H9 (cell line): ENCODE measurements at regions not wholly inside any gene's neighbourhood (a gene's known extent, or its start where the extent isn't known, plus 50 kb on each side); places are given as distances from the start of the nearest gene placed in this dataset.
A peak's percentile ranks its signal among the peaks of the same experiment; 100 is the strongest.

ENCODE experiments used
- DNase-seq: peaks from one replicate; pipeline ENCODE4 v3.0.0-alpha.2; 2017
- H2AFZ ChIP-seq: one replicate; pipeline ENCODE4 v1.6.1; 2013; ENCODE audit warnings: mild to moderate bottlenecking, low read length, control low read depth, moderate library complexity
- H2AK5ac ChIP-seq: 2 replicates; pipeline ENCODE4 v1.6.1; 2013; ENCODE audit warnings: low read length, control low read depth, mixed read lengths; ENCODE audit not compliant: insufficient read length
- H2BK120ac ChIP-seq: one replicate; pipeline ENCODE4 v1.6.1; 2013; ENCODE audit warnings: low read depth, mild to moderate bottlenecking, low read length, control low read depth, inconsistent platforms; ENCODE audit not compliant: poor library complexity, severe bottlenecking
- H2BK12ac ChIP-seq: 2 replicates; pipeline ENCODE4 v1.6.1; 2013; ENCODE audit warnings: low read length, control low read depth, mixed read lengths, low read depth; ENCODE audit not compliant: insufficient read length
- H2BK15ac ChIP-seq: 2 replicates; pipeline ENCODE4 v1.6.1; 2013; ENCODE audit warnings: low read depth, low read length, control low read depth
- H2BK20ac ChIP-seq: one replicate; pipeline ENCODE4 v1.6.1; 2013; ENCODE audit warnings: low read depth, mild to moderate bottlenecking, low read length, control low read depth, inconsistent platforms; ENCODE audit not compliant: poor library complexity, severe bottlenecking
- H2BK5ac ChIP-seq: 2 replicates; pipeline ENCODE4 v1.6.1; 2013; ENCODE audit warnings: low read length, control low read depth, mixed read lengths; ENCODE audit not compliant: insufficient read length
- H3K14ac ChIP-seq: 2 replicates; pipeline ENCODE4 v1.6.1; 2013; ENCODE audit warnings: low read length, control low read depth; ENCODE audit not compliant: insufficient read depth
- H3K18ac ChIP-seq: 2 replicates; pipeline ENCODE4 v1.6.1; 2013; ENCODE audit warnings: low read depth, mild to moderate bottlenecking, mixed read lengths, low read length, control low read depth; ENCODE audit not compliant: insufficient read length
- H3K23ac ChIP-seq: 2 replicates; pipeline ENCODE4 v1.6.1; 2013; ENCODE audit warnings: low read length, control low read depth, mixed read lengths, low read depth; ENCODE audit not compliant: insufficient read length
- H3K23me2 ChIP-seq: 2 replicates; pipeline ENCODE4 v1.6.1; 2013; ENCODE audit warnings: low read depth, mild to moderate bottlenecking, mixed read lengths, low read length, control low read depth; ENCODE audit not compliant: insufficient read length, poor library complexity, severe bottlenecking
- H3K27ac ChIP-seq: 2 replicates; pipeline ENCODE4 v1.5.1; 2013; ENCODE audit warnings: low read length, control low read depth, mixed read lengths, low read depth; ENCODE audit not compliant: insufficient read length
- H3K27me3 ChIP-seq: 2 replicates; pipeline ENCODE4 v1.6.1; 2013; ENCODE audit warnings: low read length, control low read depth, inconsistent platforms; ENCODE audit not compliant: insufficient read depth
- H3K4ac ChIP-seq: 2 replicates; pipeline ENCODE4 v1.6.1; 2013; ENCODE audit warnings: low read depth, mild to moderate bottlenecking, control low read depth, inconsistent platforms, low read length, moderate library complexity
- H3K4me1 ChIP-seq: 2 replicates; pipeline ENCODE4 v1.6.1; 2013; ENCODE audit warnings: low read length, control low read depth, inconsistent platforms; ENCODE audit not compliant: insufficient read depth
- H3K4me2 ChIP-seq: 2 replicates; pipeline ENCODE4 v1.6.1; 2013; ENCODE audit warnings: low read length, control low read depth, mixed read lengths; ENCODE audit not compliant: insufficient read length, insufficient read depth
- H3K56ac ChIP-seq: 2 replicates; pipeline ENCODE4 v1.6.1; 2013; ENCODE audit warnings: low read depth, mild to moderate bottlenecking, mixed read lengths, low read length, control low read depth; ENCODE audit not compliant: insufficient read length
- H3K79me1 ChIP-seq: 2 replicates; pipeline ENCODE4 v1.6.1; 2013; ENCODE audit warnings: low read depth, mild to moderate bottlenecking, moderate library complexity, low read length, control low read depth, inconsistent platforms; ENCODE audit not compliant: insufficient read depth, poor library complexity, severe bottlenecking
- H3K79me2 ChIP-seq: 2 replicates; pipeline ENCODE4 v1.6.1; 2013; ENCODE audit warnings: low read length, control low read depth, inconsistent platforms; ENCODE audit not compliant: insufficient read depth
- H3K9ac ChIP-seq: 2 replicates; pipeline ENCODE4 v1.6.1; 2013; ENCODE audit warnings: low read length, control low read depth, mixed read lengths; ENCODE audit not compliant: insufficient read length; ENCODE audit errors: extremely low read depth
- H3K9me3 ChIP-seq: one replicate; pipeline ENCODE4 v1.6.1; 2013; ENCODE audit warnings: low read depth, low read length, inconsistent platforms; ENCODE audit not compliant: control insufficient read depth
- H3T11ph ChIP-seq: one replicate; pipeline ENCODE4 v1.6.1; 2013; ENCODE audit warnings: mild to moderate bottlenecking, low read length, control low read depth, inconsistent platforms
- H4K20me1 ChIP-seq: one replicate; pipeline ENCODE4 v1.6.1; 2013; ENCODE audit not compliant: control insufficient read depth, insufficient read length, insufficient read depth
- H4K5ac ChIP-seq: 2 replicates; pipeline ENCODE4 v1.6.1; 2013; ENCODE audit warnings: low read depth, mild to moderate bottlenecking, mixed read lengths, low read length, control low read depth; ENCODE audit not compliant: insufficient read length
- H4K8ac ChIP-seq: replicated peaks from 2 replicates; pipeline ENCODE4 v1.6.1; 2013; ENCODE audit warnings: low read length, control low read depth, mixed read lengths, low read depth; ENCODE audit not compliant: insufficient read length
- H4K91ac ChIP-seq: 2 replicates; pipeline ENCODE4 v1.6.1; 2013; ENCODE audit warnings: low read depth, mild to moderate bottlenecking, moderate library complexity, mixed read lengths, low read length, control low read depth; ENCODE audit not compliant: insufficient read length
- H3K27ac Mint-ChIP-seq, 3 experiments: 2 replicates in 2 of 3; 3 replicates in 1 of 3; pipeline ENCODE4 v1.8.0; 2020 to 2021; ENCODE audit warnings: mixed read lengths in 3 of 3, mild to moderate bottlenecking in 1 of 3, moderate library complexity in 1 of 3
- H3K27me3 Mint-ChIP-seq: 2 replicates; pipeline ENCODE4 v1.8.0; 2021; ENCODE audit warnings: low read depth, mild to moderate bottlenecking, moderate library complexity, mixed read lengths
- H3K36me3 Mint-ChIP-seq, 3 experiments: 2 replicates in 2 of 3; 3 replicates in 1 of 3; pipeline ENCODE4 v1.8.0; 2020 to 2021; ENCODE audit warnings: low read depth in 3 of 3, mixed read lengths in 3 of 3; ENCODE audit not compliant: insufficient read depth in 1 of 3
- H3K4me1 Mint-ChIP-seq, 2 experiments: 2 replicates each; pipeline ENCODE4 v1.8.0; 2020; ENCODE audit warnings: mixed read lengths in 2 of 2
- H3K4me3 Mint-ChIP-seq, 2 experiments: 2 replicates in 1 of 2; 3 replicates in 1 of 2; pipeline ENCODE4 v1.8.0; 2020 to 2021; ENCODE audit warnings: mild to moderate bottlenecking in 2 of 2, mixed read lengths in 2 of 2, moderate library complexity in 1 of 2
- H3K9me3 Mint-ChIP-seq, 2 experiments: 2 replicates in 1 of 2; 3 replicates in 1 of 2; pipeline ENCODE4 v1.8.0; 2020; ENCODE audit warnings: mild to moderate bottlenecking in 2 of 2, mixed read lengths in 2 of 2, moderate library complexity in 1 of 2
- WGBS: extraction: QIAGEN DNeasy Blood & Tissue Kit; methylation state at CpG from one replicate; pipeline ENCODE4 v1.1.7; 2013; ENCODE audit warnings: missing lambda C conversion rate, low lambda C conversion rate, mixed read lengths; ENCODE audit not compliant: insufficient read length; ENCODE audit errors: extremely low coverage; 5-methylcytosine and 5-hydroxymethylcytosine counted together
- TF ChIP-seq, protein P1 (sequence below): fragments of 200-600 bp; sonication (generic); conservative IDR thresholded peaks from 3 replicates; pipeline ENCODE4 v1.8.0; 2021; ENCODE audit warnings: antibody characterized with exemption, mild to moderate bottlenecking

DNA sequence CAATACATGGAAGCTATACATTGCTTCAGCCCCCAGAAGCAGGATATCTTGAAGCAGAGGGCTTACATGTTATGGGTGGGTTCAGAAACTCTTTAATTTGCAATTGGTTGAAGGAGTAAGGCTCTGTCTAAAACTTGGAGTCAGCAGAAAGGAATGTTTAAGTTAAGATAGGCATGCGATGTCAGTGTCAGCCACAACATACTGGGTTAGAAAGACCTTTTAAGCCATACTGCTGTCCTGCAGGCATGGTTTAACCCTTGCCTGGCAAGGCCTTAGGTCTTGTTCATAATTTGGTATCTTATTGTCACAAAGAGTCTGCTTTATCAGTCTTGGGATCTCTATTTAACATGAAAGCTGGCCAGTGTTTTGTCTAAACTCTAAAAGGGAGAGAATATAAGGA lies 1619.6 kb upstream of the WWC1 start:
- no peaks in the 10 kb centered on the region for H3K79me2 ChIP-seq
- H3K4me2 ChIP-seq, result no peak overlapping the region
- H3K27me3 Mint-ChIP-seq, result no peaks in the 10 kb centered on the region
- no peaks in the 10 kb centered on the region for H3K9me3 ChIP-seq
- peaks cover 0 to 9% (median 0%) of the 10 kb centered on the region in 3 experiments; a peak in 4 of 7 replicates for H3K36me3 Mint-ChIP-seq
- WGBS, result no CpG with 5 or more reads among the region's 1 CpG
- H2BK5ac ChIP-seq, result no peak overlapping the region
- no peak overlapping the region for H3K14ac ChIP-seq
- H3K27ac ChIP-seq, result no peak overlapping the region
- no peak overlapping the region for H2BK15ac ChIP-seq
- H4K20me1 ChIP-seq, result no peaks in the 10 kb centered on the region
- H3K27ac Mint-ChIP-seq, result peak overlapping the region in 2 of 3 experiments; percentile 86 to 95; a peak in 6 of 7 replicates
- no peak for DNase-seq
- no peak overlapping the region for H3T11ph ChIP-seq
- H4K91ac ChIP-seq, result no peak overlapping the region
- no peaks in the 10 kb centered on the region for H3K23me2 ChIP-seq
- no peak overlapping the region for H2AK5ac ChIP-seq
- peaks cover 5 to 9% of the 10 kb centered on the region in 2 experiments; a peak in 3 of 5 replicates for H3K9me3 Mint-ChIP-seq
- H3K4ac ChIP-seq, result no peak overlapping the region
- no peak overlapping the region for H2BK12ac ChIP-seq
- peaks cover 2% of the 10 kb centered on the region; the same call in 1 of the 2 replicates for H3K4me1 ChIP-seq
- H3K23ac ChIP-seq, result no peak overlapping the region
- H3K27me3 ChIP-seq, result no peaks in the 10 kb centered on the region
- peaks cover 44 to 54% of the 10 kb centered on the region in 2 experiments for H3K4me1 Mint-ChIP-seq
- H4K8ac ChIP-seq, result no peak overlapping the region
- H2AFZ ChIP-seq, result no peak overlapping the region
- H2BK120ac ChIP-seq, result no peak overlapping the region
- 0 out of 5 replicates have a peak overlapping the region, but pooled peaks of 1 of the 2 experiments have one; percentile 3 for H3K4me3 Mint-ChIP-seq
- no peak overlapping the region for H3K9ac ChIP-seq
- H2BK20ac ChIP-seq, result no peak overlapping the region
- H3K18ac ChIP-seq, result no peak overlapping the region
- H3K79me1 ChIP-seq, result no peaks in the 10 kb centered on the region
- TF ChIP-seq, protein P1, sequence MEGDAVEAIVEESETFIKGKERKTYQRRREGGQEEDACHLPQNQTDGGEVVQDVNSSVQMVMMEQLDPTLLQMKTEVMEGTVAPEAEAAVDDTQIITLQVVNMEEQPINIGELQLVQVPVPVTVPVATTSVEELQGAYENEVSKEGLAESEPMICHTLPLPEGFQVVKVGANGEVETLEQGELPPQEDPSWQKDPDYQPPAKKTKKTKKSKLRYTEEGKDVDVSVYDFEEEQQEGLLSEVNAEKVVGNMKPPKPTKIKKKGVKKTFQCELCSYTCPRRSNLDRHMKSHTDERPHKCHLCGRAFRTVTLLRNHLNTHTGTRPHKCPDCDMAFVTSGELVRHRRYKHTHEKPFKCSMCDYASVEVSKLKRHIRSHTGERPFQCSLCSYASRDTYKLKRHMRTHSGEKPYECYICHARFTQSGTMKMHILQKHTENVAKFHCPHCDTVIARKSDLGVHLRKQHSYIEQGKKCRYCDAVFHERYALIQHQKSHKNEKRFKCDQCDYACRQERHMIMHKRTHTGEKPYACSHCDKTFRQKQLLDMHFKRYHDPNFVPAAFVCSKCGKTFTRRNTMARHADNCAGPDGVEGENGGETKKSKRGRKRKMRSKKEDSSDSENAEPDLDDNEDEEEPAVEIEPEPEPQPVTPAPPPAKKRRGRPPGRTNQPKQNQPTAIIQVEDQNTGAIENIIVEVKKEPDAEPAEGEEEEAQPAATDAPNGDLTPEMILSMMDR, result no peak
- no peak overlapping the region for H4K5ac ChIP-seq
- H3K56ac ChIP-seq, result no peak overlapping the region
